RWPE2 (cell line): ENCODE measurements at regions not wholly inside any gene's neighbourhood (a gene's known extent, or its start where the extent isn't known, plus 50 kb on each side); places are given as distances from the start of the nearest gene placed in this dataset.

Experiments used
- ATAC-seq: fragments of 200-7000 bp; cut with Tn5 transposase; 3 replicates; pipeline ENCODE4 v1.9.1; 2021; ENCODE audit warnings: low read depth
- DNase-seq: peaks from one replicate; pipeline ENCODE4 v3.0.0-alpha.2; 2020; ENCODE audit warnings: low spot score
- H3K27ac ChIP-seq: fragments of 450-650 bp; 2 replicates; pipeline ENCODE4 v1.5.1; 2017; ENCODE audit warnings: mild to moderate bottlenecking; ENCODE audit not compliant: poor library complexity, severe bottlenecking
- H3K27me3 ChIP-seq: fragments of 250-450 bp; sonication (Bioruptor Pico); 2 replicates; pipeline ENCODE4 v1.5.1; 2021; ENCODE audit warnings: mild to moderate bottlenecking, moderate library complexity; ENCODE audit not compliant: insufficient read depth, poor library complexity, severe bottlenecking
- H3K36me3 ChIP-seq: fragments of 250-450 bp; sonication (Bioruptor Pico); 2 replicates; pipeline ENCODE4 v1.5.1; 2020; ENCODE audit warnings: low read depth, mild to moderate bottlenecking, moderate library complexity
- H3K4me1 ChIP-seq: fragments of 250-450 bp; sonication (Bioruptor Pico); 2 replicates; pipeline ENCODE4 v1.5.1; 2021; ENCODE audit warnings: mild to moderate bottlenecking, moderate library complexity; ENCODE audit not compliant: insufficient read depth, poor library complexity, severe bottlenecking
- H3K4me3 ChIP-seq: fragments of 250-450 bp; sonication (Bioruptor Pico); 2 replicates; pipeline ENCODE4 v1.5.1; 2021; ENCODE audit warnings: mild to moderate bottlenecking, moderate library complexity; ENCODE audit not compliant: severe bottlenecking
- H3K9me3 ChIP-seq: fragments of 250-450 bp; sonication (Bioruptor Pico); 2 replicates; pipeline ENCODE4 v1.5.1; 2021; ENCODE audit warnings: mild to moderate bottlenecking, moderate library complexity; ENCODE audit not compliant: severe bottlenecking
- CTCF ChIP-seq: fragments of 450-650 bp; IDR thresholded peaks from one replicate; pipeline ENCODE4 v1.5.1; 2017; ENCODE audit warnings: mild to moderate bottlenecking, moderate library complexity; ENCODE audit not compliant: poor library complexity, severe bottlenecking

GRCh38 chr14:29165431-29165830 is 398.8 kb downstream of the FOXG1 start:
- Histone ChIP-seq H3K9me3 (no peaks in the 10 kb centered on the region), H3K27me3 (peaks cover 13% of the 10 kb centered on the region), H3K4me1 (no peaks in the 10 kb centered on the region), H3K4me3 (no peak overlapping the region), H3K36me3 (no peaks in the 10 kb centered on the region), H3K27ac (no peak overlapping the region)
- DNase-seq (no peak), ATAC-seq (no peak)
- no peak for TF ChIP-seq CTCF

GRCh38 chr14:29166507-29166906 is 399.9 kb downstream of the FOXG1 start:
- DNase-seq (no peak), ATAC-seq (no peak; the same call in 2 of the 3 replicates)
- H3K36me3 ChIP-seq, result no peaks in the 10 kb centered on the region
- no peak overlapping the region for H3K4me3 ChIP-seq
- H3K4me1 ChIP-seq, result no peaks in the 10 kb centered on the region
- peaks cover 13% of the 10 kb centered on the region for H3K27me3 ChIP-seq
- TF ChIP-seq CTCF, result peak; percentile 41
- H3K27ac ChIP-seq, result no peak overlapping the region
- no peaks in the 10 kb centered on the region for H3K9me3 ChIP-seq

- no peak overlapping the region for H3K4me3 ChIP-seq
- peaks cover 6% of the 10 kb centered on the region for H3K27me3 ChIP-seq
- H3K27ac ChIP-seq, result no peak overlapping the region
- no peaks in the 10 kb centered on the region for H3K9me3 ChIP-seq
- H3K4me1 ChIP-seq, result no peaks in the 10 kb centered on the region
- DNase-seq (no peak), ATAC-seq (0 out of 3 replicates have a peak, but pooled peaks have one; percentile 10)
- TF ChIP-seq CTCF, result no peak
- H3K36me3 ChIP-seq, result no peaks in the 10 kb centered on the region
Observed at GRCh38 chr14:29168149-29168548, 401.6 kb downstream of the FOXG1 start.

- no peaks in the 10 kb centered on the region for H3K36me3 ChIP-seq
- DNase-seq (no peak), ATAC-seq (no peak)
- H3K4me1 ChIP-seq, result no peaks in the 10 kb centered on the region
- TF ChIP-seq CTCF, result no peak
- H3K4me3 ChIP-seq, result no peak overlapping the region
- no peak overlapping the region for H3K27ac ChIP-seq
- no peaks in the 10 kb centered on the region for H3K9me3 ChIP-seq
- H3K27me3 ChIP-seq, result no peaks in the 10 kb centered on the region
Observed at GRCh38 chr14:29169408-29169807, 402.8 kb downstream of the FOXG1 start.

- H3K27ac ChIP-seq, result no peak overlapping the region
- H3K9me3 ChIP-seq, result no peaks in the 10 kb centered on the region
Observed at GRCh38 chr14:29175706-29176105, 409.1 kb downstream of the FOXG1 start.

More at GRCh38 chr14:29175706-29176105, 409.1 kb downstream of the FOXG1 start:
- Histone ChIP-seq H3K27me3 (peaks cover 12% of the 10 kb centered on the region), H3K36me3 (no peaks in the 10 kb centered on the region), H3K4me3 (no peak overlapping the region), H3K4me1 (no peaks in the 10 kb centered on the region)
- no peak for TF ChIP-seq CTCF
- ATAC-seq (no peak), DNase-seq (no peak)
